SK-N-SH (cell line): ENCODE measurements at regions not wholly inside any gene's neighbourhood (a gene's known extent, or its start where the extent isn't known, plus 50 kb on each side); places are given as distances from the start of the nearest gene placed in this dataset.

ENCODE experiments used
- CTCF ChIA-PET: fragments of 300-600, 350-600 bp; formaldehyde crosslinking; extraction: SDS; loops from one replicate; lab custom pipeline; 2021; lab: Yijun Ruan, JAX
- POLR2A ChIA-PET: fragments of 350-600 bp; sonication (Branson Sonifier 250); formaldehyde crosslinking; extraction: SDS; loops from one replicate; lab custom pipeline; 2020; ENCODE audit warnings: antibody characterized with exemption, inconsistent platforms; lab: Yijun Ruan, JAX
- DNase-seq: peaks from one replicate; pipeline ENCODE4 v3.0.0; 2012
- H2AFZ ChIP-seq: fragments of 200-600 bp; sonication (generic); 2 replicates; pipeline ENCODE4 v1.8.1; 2016; ENCODE audit warnings: antibody characterized with exemption, mild to moderate bottlenecking, low read depth
- H3F3A ChIP-seq: fragments of 200-600 bp; sonication (generic); replicated peaks from 2 replicates; pipeline ENCODE3; 2016; ENCODE audit warnings: antibody characterized with exemption, mild to moderate bottlenecking; ENCODE audit not compliant: insufficient read depth
- H3K27ac ChIP-seq, 2 experiments: fragments of 200-500 bp in 1 of 2; fragments of 200-600 bp in 1 of 2; sonication (Bioruptor generic) in 1 of 2; sonication (generic), shearing (Covaris generic) in 1 of 2; 2 replicates each; pipeline versions ENCODE4 v1.5.1 to v1.6.1; 2014 to 2016; ENCODE audit warnings: low read depth in 2 of 2, inconsistent platforms in 1 of 2, low read length in 1 of 2, mild to moderate bottlenecking in 1 of 2, mixed read lengths in 1 of 2
- H3K27me3 ChIP-seq: fragments of 200-600 bp; sonication (generic), shearing (Covaris generic); 2 replicates; pipeline ENCODE4 v1.6.1; 2016; ENCODE audit warnings: mixed run types; ENCODE audit not compliant: insufficient read depth
- H3K36me3 ChIP-seq, 2 experiments: fragments of 200-500 bp in 1 of 2; fragments of 200-600 bp in 1 of 2; sonication (Bioruptor generic) in 1 of 2; sonication (generic) in 1 of 2; replicated peaks in 1 of 2; 2 replicates each; pipeline versions ENCODE3 to v1.5.1; 2014 to 2016; ENCODE audit warnings: low read length in 1 of 2, mild to moderate bottlenecking in 1 of 2; ENCODE audit not compliant: insufficient read depth in 2 of 2, control insufficient read depth in 1 of 2
- H3K4me1 ChIP-seq, 2 experiments: fragments of 200-500 bp in 1 of 2; fragments of 200-600 bp in 1 of 2; sonication (Bioruptor generic) in 1 of 2; sonication (generic), shearing (Covaris generic) in 1 of 2; 2 replicates each; pipeline versions ENCODE4 v1.5.1 to v1.6.1; 2014 to 2016; ENCODE audit warnings: low read depth in 1 of 2, low read length in 1 of 2, mixed run types in 1 of 2; ENCODE audit not compliant: insufficient read depth in 2 of 2, control insufficient read depth in 1 of 2
- H3K4me2 ChIP-seq: fragments of 200-600 bp; sonication (generic), shearing (Covaris generic); 2 replicates; pipeline ENCODE4 v1.6.1; 2017; ENCODE audit warnings: mixed run types
- H3K4me3 ChIP-seq, 2 experiments: fragments of 200-500 bp in 1 of 2; fragments of 200-600 bp in 1 of 2; sonication (Bioruptor generic) in 1 of 2; sonication (generic), shearing (Covaris generic) in 1 of 2; 2 replicates each; pipeline versions ENCODE4 v1.5.1 to v1.8.1; 2014 to 2016; ENCODE audit warnings: low read depth in 2 of 2, inconsistent platforms in 1 of 2, low read length in 1 of 2, mild to moderate bottlenecking in 1 of 2, mixed read lengths in 1 of 2, moderate library complexity in 1 of 2
- H3K79me2 ChIP-seq: fragments of 200-600 bp; sonication (generic); 2 replicates; pipeline ENCODE4 v1.8.1; 2017; ENCODE audit warnings: mild to moderate bottlenecking; ENCODE audit not compliant: insufficient read depth
- H3K9ac ChIP-seq: fragments of 200-600 bp; sonication (generic); 2 replicates; pipeline ENCODE4 v1.6.1; 2017; ENCODE audit warnings: mixed run types
- H3K9me2 ChIP-seq: fragments of 200-600 bp; sonication (generic); 2 replicates; pipeline ENCODE4 v1.6.1; 2017; ENCODE audit warnings: mixed run types
- H3K9me3 ChIP-seq: fragments of 200-600 bp; sonication (generic); 2 replicates; pipeline ENCODE4 v1.6.1; 2017; ENCODE audit warnings: mixed run types, mild to moderate bottlenecking, moderate library complexity
- H4K20me1 ChIP-seq: fragments of 200-600 bp; sonication (generic); 2 replicates; pipeline ENCODE4 v1.6.1; 2017; ENCODE audit warnings: mild to moderate bottlenecking, mixed run types; ENCODE audit not compliant: insufficient read depth
- EP300 ChIP-seq, 2 experiments: IDR thresholded peaks; 2 replicates each; pipeline versions ENCODE4 v1.4.0 to v1.6.1; 2012; ENCODE audit warnings: borderline replicate concordance in 1 of 2, low read depth in 1 of 2, low read length in 1 of 2
- EZH2phosphoT487 ChIP-seq: fragments of 200-600 bp; sonication (generic); IDR thresholded peaks from 2 replicates; pipeline ENCODE4 v1.6.1; 2017; ENCODE audit warnings: low read depth, mixed run types, mild to moderate bottlenecking, antibody characterized with exemption, moderate library complexity, borderline replicate concordance
- FOXM1 ChIP-seq: IDR thresholded peaks from 2 replicates; pipeline ENCODE4 v1.4.0; 2012; ENCODE audit warnings: low read depth, mild to moderate bottlenecking
- GATA2 ChIP-seq: sonication (generic); formaldehyde crosslinking; IDR thresholded peaks from 2 replicates; pipeline ENCODE4 v1.5.0; 2020; ENCODE audit warnings: mild to moderate bottlenecking, missing genetic modification reagents
- JUND ChIP-seq: IDR thresholded peaks from 2 replicates; pipeline ENCODE4 v1.4.0; 2012
- MEF2A ChIP-seq: IDR thresholded peaks from 2 replicates; pipeline ENCODE4 v1.4.0; 2012; ENCODE audit warnings: low read depth, borderline replicate concordance
- NRF1 ChIP-seq: IDR thresholded peaks from 2 replicates; pipeline ENCODE4 v1.6.1; 2012; ENCODE audit warnings: low read depth, mild to moderate bottlenecking, low read length
- POLR2AphosphoS5 ChIP-seq: IDR thresholded peaks from 2 replicates; pipeline ENCODE4 v1.6.1; 2012; ENCODE audit warnings: low read depth, low read length
- RCOR1 ChIP-seq: fragments of 150-350 bp; IDR thresholded peaks from 2 replicates; pipeline ENCODE4 v1.6.1; 2017; ENCODE audit warnings: antibody characterized with exemption, low read length
- RXRA ChIP-seq: IDR thresholded peaks from 2 replicates; pipeline ENCODE4 v1.4.0; 2012; ENCODE audit warnings: low read depth, mild to moderate bottlenecking, borderline replicate concordance
- SMC3 ChIP-seq: IDR thresholded peaks from 2 replicates; pipeline ENCODE4 v1.6.1; 2012; ENCODE audit warnings: low read depth, low read length, improper control_type of control experiment
- TAF1 ChIP-seq: IDR thresholded peaks from 2 replicates; pipeline ENCODE4 v1.6.1; 2012; ENCODE audit warnings: low read depth, mild to moderate bottlenecking, low read length, moderate library complexity, borderline replicate concordance
- WGBS: methylation state at CpG from one replicate; pipeline ENCODE4 v1.1.6; 2017; ENCODE audit warnings: low lambda C conversion rate; 5-methylcytosine and 5-hydroxymethylcytosine counted together
- TF ChIP-seq, protein P1 (sequence below): IDR thresholded peaks from 2 replicates; pipeline ENCODE4 v1.4.0; 2012; ENCODE audit warnings: low read depth
- TF ChIP-seq, protein P2 (sequence below): fragments of 200-600 bp; sonication (generic); IDR thresholded peaks from 2 replicates; pipeline ENCODE4 v1.6.1; 2017; ENCODE audit warnings: antibody characterized with exemption, mild to moderate bottlenecking, moderate library complexity
- TF ChIP-seq, protein P3 (sequence below): IDR thresholded peaks from 2 replicates; pipeline ENCODE4 v1.4.0; 2012; ENCODE audit warnings: low read depth, borderline replicate concordance
- TF ChIP-seq, protein P4 (sequence below): IDR thresholded peaks from 2 replicates; pipeline ENCODE4 v1.6.1; 2012; ENCODE audit warnings: mild to moderate bottlenecking, low read depth, low read length, moderate library complexity

DNA sequence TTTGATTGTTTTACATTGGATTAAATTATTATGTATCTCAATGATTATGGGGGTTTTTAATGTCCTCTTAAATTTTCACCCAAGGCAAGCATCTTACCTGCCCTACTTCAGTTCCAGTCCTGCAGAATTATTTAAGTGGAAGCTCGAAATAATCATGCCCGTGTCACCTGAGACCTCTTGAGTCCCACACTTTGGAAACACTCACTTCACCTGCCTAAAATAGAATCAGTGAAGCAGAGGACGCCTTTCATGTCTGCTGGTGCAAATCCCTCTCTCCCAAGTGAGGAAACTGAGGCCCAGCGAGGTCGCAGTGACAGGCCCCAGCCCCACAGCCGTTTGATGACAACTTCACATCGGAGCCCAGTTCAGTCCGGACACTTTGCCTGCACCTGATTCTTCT is 284.6 kb downstream of the C16orf95 start:
- H3K4me3 ChIP-seq, result no peak overlapping the region
- H3K9me2 ChIP-seq, result no peaks in the 10 kb centered on the region
- no peaks in the 10 kb centered on the region for H3K36me3 ChIP-seq
- no peak for DNase-seq
- H3K9me3 ChIP-seq, result no peaks in the 10 kb centered on the region
- TF ChIP-seq MEF2A (no peak), EZH2phosphoT487 (no peak), POLR2AphosphoS5 (no peak), RCOR1 (no peak), GATA2 (CRISPR knock-in tag) (no peak), JUND (no peak)
- TF ChIP-seq, protein P1, sequence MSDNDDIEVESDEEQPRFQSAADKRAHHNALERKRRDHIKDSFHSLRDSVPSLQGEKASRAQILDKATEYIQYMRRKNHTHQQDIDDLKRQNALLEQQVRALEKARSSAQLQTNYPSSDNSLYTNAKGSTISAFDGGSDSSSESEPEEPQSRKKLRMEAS, result no peak
- TF ChIP-seq, protein P2, sequence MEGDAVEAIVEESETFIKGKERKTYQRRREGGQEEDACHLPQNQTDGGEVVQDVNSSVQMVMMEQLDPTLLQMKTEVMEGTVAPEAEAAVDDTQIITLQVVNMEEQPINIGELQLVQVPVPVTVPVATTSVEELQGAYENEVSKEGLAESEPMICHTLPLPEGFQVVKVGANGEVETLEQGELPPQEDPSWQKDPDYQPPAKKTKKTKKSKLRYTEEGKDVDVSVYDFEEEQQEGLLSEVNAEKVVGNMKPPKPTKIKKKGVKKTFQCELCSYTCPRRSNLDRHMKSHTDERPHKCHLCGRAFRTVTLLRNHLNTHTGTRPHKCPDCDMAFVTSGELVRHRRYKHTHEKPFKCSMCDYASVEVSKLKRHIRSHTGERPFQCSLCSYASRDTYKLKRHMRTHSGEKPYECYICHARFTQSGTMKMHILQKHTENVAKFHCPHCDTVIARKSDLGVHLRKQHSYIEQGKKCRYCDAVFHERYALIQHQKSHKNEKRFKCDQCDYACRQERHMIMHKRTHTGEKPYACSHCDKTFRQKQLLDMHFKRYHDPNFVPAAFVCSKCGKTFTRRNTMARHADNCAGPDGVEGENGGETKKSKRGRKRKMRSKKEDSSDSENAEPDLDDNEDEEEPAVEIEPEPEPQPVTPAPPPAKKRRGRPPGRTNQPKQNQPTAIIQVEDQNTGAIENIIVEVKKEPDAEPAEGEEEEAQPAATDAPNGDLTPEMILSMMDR, result no peak
- ChIA-PET CTCF (no interaction called here), POLR2A (no interaction called here)
- H3K4me2 ChIP-seq, result no peak overlapping the region
- H3K79me2 ChIP-seq, result no peaks in the 10 kb centered on the region
- no peak overlapping the region for H3K9ac ChIP-seq
- H3F3A ChIP-seq, result no peaks in the 10 kb centered on the region
- 3% methylated on average over 8 of the region's 8 CpGs for WGBS
- no peak overlapping the region for H3K27ac ChIP-seq
- H2AFZ ChIP-seq, result no peak overlapping the region
- peaks cover 100% of the 10 kb centered on the region for H3K27me3 ChIP-seq
- no peaks in the 10 kb centered on the region for H4K20me1 ChIP-seq
- H3K4me1 ChIP-seq, result no peaks in the 10 kb centered on the region

DNA sequence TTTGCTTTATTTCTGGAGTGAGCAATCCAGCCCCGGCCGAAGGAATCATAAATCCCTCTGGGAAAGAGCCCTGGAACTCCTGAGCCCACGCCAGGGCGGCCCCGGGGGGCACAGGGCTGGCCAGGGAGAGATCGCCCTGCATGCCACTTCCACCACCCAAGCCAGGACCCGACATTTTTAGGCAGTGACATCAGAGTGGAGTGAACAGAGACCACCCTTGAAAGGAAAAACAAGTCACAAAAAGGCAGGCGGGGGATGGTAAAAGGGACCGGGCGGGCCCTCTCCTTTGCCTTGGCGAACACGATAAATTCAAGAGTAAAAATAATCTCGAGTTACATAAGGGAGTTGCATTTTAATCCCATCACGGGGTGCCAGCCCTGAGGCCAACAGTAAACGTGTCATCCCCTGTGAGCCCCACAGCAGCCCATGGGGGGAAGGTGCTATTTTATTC is 284.1 kb downstream of the C16orf95 start:
- Histone ChIP-seq H4K20me1 (no peaks in the 10 kb centered on the region), H3K9me3 (no peaks in the 10 kb centered on the region), H3F3A (no peaks in the 10 kb centered on the region), H3K79me2 (no peaks in the 10 kb centered on the region), H3K4me2 (no peak overlapping the region), H2AFZ (no peak overlapping the region), H3K4me1 (no peaks in the 10 kb centered on the region), H3K36me3 (no peaks in the 10 kb centered on the region), H3K27me3 (peaks cover 100% of the 10 kb centered on the region), H3K4me3 (no peak overlapping the region), H3K27ac (no peak overlapping the region), H3K9ac (no peak overlapping the region), H3K9me2 (no peaks in the 10 kb centered on the region)
- no peak for DNase-seq
- WGBS, result 16% methylated on average over 15 of the region's 15 CpGs
- POLR2A ChIA-PET, result no interaction called here
- CTCF ChIA-PET, result no interaction called here
- no peak for TF ChIP-seq GATA2 (CRISPR knock-in tag)
- TF ChIP-seq, protein P3, sequence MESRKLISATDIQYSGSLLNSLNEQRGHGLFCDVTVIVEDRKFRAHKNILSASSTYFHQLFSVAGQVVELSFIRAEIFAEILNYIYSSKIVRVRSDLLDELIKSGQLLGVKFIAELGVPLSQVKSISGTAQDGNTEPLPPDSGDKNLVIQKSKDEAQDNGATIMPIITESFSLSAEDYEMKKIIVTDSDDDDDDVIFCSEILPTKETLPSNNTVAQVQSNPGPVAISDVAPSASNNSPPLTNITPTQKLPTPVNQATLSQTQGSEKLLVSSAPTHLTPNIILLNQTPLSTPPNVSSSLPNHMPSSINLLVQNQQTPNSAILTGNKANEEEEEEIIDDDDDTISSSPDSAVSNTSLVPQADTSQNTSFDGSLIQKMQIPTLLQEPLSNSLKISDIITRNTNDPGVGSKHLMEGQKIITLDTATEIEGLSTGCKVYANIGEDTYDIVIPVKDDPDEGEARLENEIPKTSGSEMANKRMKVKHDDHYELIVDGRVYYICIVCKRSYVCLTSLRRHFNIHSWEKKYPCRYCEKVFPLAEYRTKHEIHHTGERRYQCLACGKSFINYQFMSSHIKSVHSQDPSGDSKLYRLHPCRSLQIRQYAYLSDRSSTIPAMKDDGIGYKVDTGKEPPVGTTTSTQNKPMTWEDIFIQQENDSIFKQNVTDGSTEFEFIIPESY, result no peak
- TF ChIP-seq EZH2phosphoT487, result no peak
- TF ChIP-seq JUND, result no peak
- TF ChIP-seq POLR2AphosphoS5, result no peak
- TF ChIP-seq SMC3, result no peak
- TF ChIP-seq EP300 (IDR thresholded peaks at IDR 0.05; ENCODE audit: borderline replicate concordance in 1 of 2, low read depth in 1 of 2, low read length in 1 of 2), result no peak
- TF ChIP-seq MEF2A, result no peak
- no peak for TF ChIP-seq RXRA
- TF ChIP-seq, protein P1, result no peak
- TF ChIP-seq FOXM1, result no peak
- TF ChIP-seq, protein P4, sequence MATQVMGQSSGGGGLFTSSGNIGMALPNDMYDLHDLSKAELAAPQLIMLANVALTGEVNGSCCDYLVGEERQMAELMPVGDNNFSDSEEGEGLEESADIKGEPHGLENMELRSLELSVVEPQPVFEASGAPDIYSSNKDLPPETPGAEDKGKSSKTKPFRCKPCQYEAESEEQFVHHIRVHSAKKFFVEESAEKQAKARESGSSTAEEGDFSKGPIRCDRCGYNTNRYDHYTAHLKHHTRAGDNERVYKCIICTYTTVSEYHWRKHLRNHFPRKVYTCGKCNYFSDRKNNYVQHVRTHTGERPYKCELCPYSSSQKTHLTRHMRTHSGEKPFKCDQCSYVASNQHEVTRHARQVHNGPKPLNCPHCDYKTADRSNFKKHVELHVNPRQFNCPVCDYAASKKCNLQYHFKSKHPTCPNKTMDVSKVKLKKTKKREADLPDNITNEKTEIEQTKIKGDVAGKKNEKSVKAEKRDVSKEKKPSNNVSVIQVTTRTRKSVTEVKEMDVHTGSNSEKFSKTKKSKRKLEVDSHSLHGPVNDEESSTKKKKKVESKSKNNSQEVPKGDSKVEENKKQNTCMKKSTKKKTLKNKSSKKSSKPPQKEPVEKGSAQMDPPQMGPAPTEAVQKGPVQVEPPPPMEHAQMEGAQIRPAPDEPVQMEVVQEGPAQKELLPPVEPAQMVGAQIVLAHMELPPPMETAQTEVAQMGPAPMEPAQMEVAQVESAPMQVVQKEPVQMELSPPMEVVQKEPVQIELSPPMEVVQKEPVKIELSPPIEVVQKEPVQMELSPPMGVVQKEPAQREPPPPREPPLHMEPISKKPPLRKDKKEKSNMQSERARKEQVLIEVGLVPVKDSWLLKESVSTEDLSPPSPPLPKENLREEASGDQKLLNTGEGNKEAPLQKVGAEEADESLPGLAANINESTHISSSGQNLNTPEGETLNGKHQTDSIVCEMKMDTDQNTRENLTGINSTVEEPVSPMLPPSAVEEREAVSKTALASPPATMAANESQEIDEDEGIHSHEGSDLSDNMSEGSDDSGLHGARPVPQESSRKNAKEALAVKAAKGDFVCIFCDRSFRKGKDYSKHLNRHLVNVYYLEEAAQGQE, result no peak
- TF ChIP-seq TAF1, result no peak
- no peak for TF ChIP-seq NRF1
- TF ChIP-seq, protein P2, result no peak
